IMR-90 (cell line): ENCODE measurements at regions not wholly inside any gene's neighbourhood (a gene's known extent, or its start where the extent isn't known, plus 50 kb on each side); places are given as distances from the start of the nearest gene placed in this dataset.

Source experiments
- TF ChIP-seq, protein P1 (sequence below): fragments of 150-350 bp; IDR thresholded peaks from 2 replicates; pipeline ENCODE4 v1.6.1; 2016; ENCODE audit warnings: low read depth, mild to moderate bottlenecking, low read length, moderate library complexity, borderline replicate concordance

DNA sequence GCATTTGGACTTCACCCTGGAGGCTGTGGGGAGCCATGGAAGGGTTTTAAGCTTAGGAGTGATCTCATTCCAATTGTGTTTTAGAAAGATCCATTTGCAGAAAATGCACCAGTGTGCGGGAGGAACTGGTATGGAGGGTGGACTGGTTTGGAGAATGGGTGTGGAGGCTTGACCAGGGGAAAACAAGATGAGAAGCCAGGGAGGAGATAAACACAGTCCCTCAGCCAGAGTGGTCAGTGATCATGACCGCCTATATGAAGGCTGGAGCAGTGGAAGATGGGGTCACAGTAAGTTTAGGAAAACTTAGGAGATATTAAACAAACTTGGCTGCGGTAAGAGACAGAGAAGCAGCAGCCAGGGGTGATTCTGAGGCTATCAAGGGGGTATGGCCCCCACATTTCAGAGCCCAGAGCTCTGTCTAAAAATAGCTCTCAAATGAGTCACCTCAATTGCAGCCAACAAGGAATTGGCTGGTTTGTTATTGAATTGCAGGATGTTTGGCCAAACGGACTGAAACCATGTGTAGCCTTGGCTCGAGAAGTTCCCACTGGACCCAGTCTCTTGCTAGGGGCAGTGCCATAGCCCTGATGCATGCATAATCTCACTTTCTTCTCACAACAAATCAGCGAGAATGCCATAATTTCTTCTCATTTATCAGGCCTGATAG lies 159.9 kb upstream of the TOP1 start (continued):
- TF ChIP-seq, protein P1, sequence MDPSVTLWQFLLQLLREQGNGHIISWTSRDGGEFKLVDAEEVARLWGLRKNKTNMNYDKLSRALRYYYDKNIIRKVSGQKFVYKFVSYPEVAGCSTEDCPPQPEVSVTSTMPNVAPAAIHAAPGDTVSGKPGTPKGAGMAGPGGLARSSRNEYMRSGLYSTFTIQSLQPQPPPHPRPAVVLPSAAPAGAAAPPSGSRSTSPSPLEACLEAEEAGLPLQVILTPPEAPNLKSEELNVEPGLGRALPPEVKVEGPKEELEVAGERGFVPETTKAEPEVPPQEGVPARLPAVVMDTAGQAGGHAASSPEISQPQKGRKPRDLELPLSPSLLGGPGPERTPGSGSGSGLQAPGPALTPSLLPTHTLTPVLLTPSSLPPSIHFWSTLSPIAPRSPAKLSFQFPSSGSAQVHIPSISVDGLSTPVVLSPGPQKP, result no peak
